SK-N-SH treated with all-trans-retinoic acid at 6 μM for 48 hours (cell line): ENCODE measurements at regions not wholly inside any gene's neighbourhood (a gene's known extent, or its start where the extent isn't known, plus 50 kb on each side); places are given as distances from the start of the nearest gene placed in this dataset.

Source experiments
- TOX ChIP-seq: fragments of 250-450 bp; sonication (Bioruptor Pico); IDR thresholded peaks from 2 replicates; pipeline ENCODE4 v1.8.0; 2021; ENCODE audit warnings: mild to moderate bottlenecking, moderate library complexity, borderline replicate concordance
- TF ChIP-seq, protein P1 (sequence below): fragments of 250-450 bp; sonication (Bioruptor Pico); IDR thresholded peaks from 2 replicates; pipeline ENCODE4 v1.8.0; 2020; ENCODE audit warnings: mild to moderate bottlenecking, moderate library complexity, borderline replicate concordance

DNA sequence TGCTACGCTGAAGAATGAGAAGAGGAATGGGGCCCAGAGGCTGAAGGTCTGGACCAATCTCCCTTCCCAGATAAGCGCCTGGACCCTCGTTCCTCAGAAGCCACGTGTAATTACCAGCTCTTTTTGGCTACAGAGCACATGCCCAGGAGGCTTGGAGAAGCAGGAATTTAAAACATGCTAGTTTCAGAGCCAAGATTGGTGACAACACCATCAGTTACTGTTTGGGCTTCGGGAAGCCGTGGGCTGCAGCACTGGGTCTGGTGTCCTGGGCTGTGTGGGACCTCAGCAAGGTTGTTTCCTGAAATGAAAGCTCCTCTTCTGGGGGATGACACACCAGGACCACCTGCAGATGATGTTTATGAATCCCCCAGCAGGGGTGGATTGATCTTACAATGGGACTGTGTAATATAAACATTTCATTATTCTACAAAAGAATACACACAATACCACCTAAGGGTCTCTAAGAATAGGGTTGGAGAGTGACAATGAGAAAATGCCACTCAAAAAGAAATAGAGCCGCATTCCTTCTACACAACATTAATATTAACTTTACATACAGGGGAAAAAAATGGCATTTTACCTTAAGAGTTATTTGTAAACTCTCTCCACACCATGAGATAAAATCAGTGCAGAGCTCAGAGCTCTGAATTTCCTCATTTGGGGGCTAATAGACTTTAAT lies 207.8 kb upstream of the FOXQ1 start:
- TF ChIP-seq, protein P1, sequence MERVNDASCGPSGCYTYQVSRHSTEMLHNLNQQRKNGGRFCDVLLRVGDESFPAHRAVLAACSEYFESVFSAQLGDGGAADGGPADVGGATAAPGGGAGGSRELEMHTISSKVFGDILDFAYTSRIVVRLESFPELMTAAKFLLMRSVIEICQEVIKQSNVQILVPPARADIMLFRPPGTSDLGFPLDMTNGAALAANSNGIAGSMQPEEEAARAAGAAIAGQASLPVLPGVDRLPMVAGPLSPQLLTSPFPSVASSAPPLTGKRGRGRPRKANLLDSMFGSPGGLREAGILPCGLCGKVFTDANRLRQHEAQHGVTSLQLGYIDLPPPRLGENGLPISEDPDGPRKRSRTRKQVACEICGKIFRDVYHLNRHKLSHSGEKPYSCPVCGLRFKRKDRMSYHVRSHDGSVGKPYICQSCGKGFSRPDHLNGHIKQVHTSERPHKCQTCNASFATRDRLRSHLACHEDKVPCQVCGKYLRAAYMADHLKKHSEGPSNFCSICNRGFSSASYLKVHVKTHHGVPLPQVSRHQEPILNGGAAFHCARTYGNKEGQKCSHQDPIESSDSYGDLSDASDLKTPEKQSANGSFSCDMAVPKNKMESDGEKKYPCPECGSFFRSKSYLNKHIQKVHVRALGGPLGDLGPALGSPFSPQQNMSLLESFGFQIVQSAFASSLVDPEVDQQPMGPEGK: no peak
- no peak for TF ChIP-seq TOX
